Calu3 (cell line): ENCODE measurements at regions not wholly inside any gene's neighbourhood (a gene's known extent, or its start where the extent isn't known, plus 50 kb on each side); places are given as distances from the start of the nearest gene placed in this dataset.

Experiments used
- BruUV-seq: library from RNA; stranded (reverse); fragments of 400-500 nt; replicated peaks from 2 replicates; lab custom pipeline; 2021; lab: Mats Ljungman, UMichigan
- CTCF ChIA-PET: fragments of 300-600 bp; sonication (Branson Sonifier 250); formaldehyde crosslinking; loops from one replicate; lab custom pipeline; 2022; ENCODE audit warnings: antibody characterized with exemption; lab: Charles Lee
- DNase-seq: peaks from one replicate; pipeline ENCODE4 v3.0.0; 2022
- H3K27ac Mint-ChIP-seq: one replicate; pipeline ENCODE4 v1.8.0; 2022; ENCODE audit warnings: mixed read lengths; ENCODE audit not compliant: unreplicated experiment
- H3K27me3 Mint-ChIP-seq: one replicate; pipeline ENCODE4 v1.8.0; 2022; ENCODE audit warnings: mixed read lengths; ENCODE audit not compliant: unreplicated experiment
- H3K36me3 Mint-ChIP-seq: one replicate; pipeline ENCODE4 v1.8.0; 2022; ENCODE audit warnings: mild to moderate bottlenecking, moderate library complexity, mixed read lengths; ENCODE audit not compliant: insufficient read depth, unreplicated experiment
- H3K4me1 Mint-ChIP-seq: one replicate; pipeline ENCODE4 v1.8.0; 2022; ENCODE audit warnings: mild to moderate bottlenecking, low read depth, mixed read lengths; ENCODE audit not compliant: unreplicated experiment
- H3K4me3 Mint-ChIP-seq: one replicate; pipeline ENCODE4 v1.8.0; 2022; ENCODE audit warnings: mild to moderate bottlenecking, low read depth, moderate library complexity, mixed read lengths; ENCODE audit not compliant: unreplicated experiment
- H3K9me3 Mint-ChIP-seq: one replicate; pipeline ENCODE4 v1.8.0; 2022; ENCODE audit warnings: low read depth, mixed read lengths; ENCODE audit not compliant: unreplicated experiment
- CTCF ChIP-seq: fragments of 200-600 bp; IDR thresholded peaks from one replicate; pipeline ENCODE4 v1.8.0; 2022; ENCODE audit warnings: antibody characterized with exemption; ENCODE audit not compliant: unreplicated experiment
- intact Hi-C: fragments of 100-400 bp; cut with micrococcal nuclease; formaldehyde crosslinking; loops from one replicate; pipeline ENCODE4 v1.10.0; 2022; ENCODE audit not compliant: unreplicated experiment

GRCh38 chr4:100811046-100811445, 293.2 kb upstream of the EMCN start:
- H3K4me1 Mint-ChIP-seq, result no peaks in the 10 kb centered on the region
- intact Hi-C loops, result no loop called here
- no peak for DNase-seq
- H3K27ac Mint-ChIP-seq, result no peak overlapping the region
- H3K36me3 Mint-ChIP-seq, result no peaks in the 10 kb centered on the region
- no peaks in the 10 kb centered on the region for H3K9me3 Mint-ChIP-seq
- TF ChIP-seq CTCF, result no peak
- no peaks in the 10 kb centered on the region for H3K27me3 Mint-ChIP-seq
- BruUV-seq, result no TSS peak
- H3K4me3 Mint-ChIP-seq, result no peak overlapping the region
- CTCF ChIA-PET, result no interaction called here

DNA sequence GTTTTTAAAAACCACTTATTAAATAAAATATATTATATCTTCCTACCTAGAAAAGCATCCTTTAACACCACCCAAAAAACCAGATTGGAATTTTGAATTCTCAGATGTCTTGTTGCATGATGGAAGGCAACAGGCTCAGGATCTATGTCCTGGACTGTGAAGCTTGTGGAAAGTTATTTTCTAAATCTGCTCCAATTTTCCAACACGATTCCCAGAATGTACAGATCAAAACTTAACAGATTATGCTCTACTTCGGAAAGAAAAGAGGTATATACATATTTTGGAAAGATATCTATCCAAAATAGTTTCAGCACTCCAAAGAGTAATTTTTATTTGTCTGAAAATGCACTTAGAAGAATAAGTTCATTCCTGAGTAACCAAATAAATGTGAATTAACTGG, 291.7 kb upstream of the EMCN start:
- H3K4me3 Mint-ChIP-seq, result no peak overlapping the region
- TF ChIP-seq CTCF, result no peak
- CTCF ChIA-PET, result no interaction called here
- BruUV-seq, result no TSS peak
- no peak for DNase-seq
- H3K36me3 Mint-ChIP-seq, result no peaks in the 10 kb centered on the region
- intact Hi-C loops, result no loop called here
- no peaks in the 10 kb centered on the region for H3K9me3 Mint-ChIP-seq
- H3K4me1 Mint-ChIP-seq, result no peaks in the 10 kb centered on the region
- no peaks in the 10 kb centered on the region for H3K27me3 Mint-ChIP-seq
- H3K27ac Mint-ChIP-seq, result no peak overlapping the region

DNA sequence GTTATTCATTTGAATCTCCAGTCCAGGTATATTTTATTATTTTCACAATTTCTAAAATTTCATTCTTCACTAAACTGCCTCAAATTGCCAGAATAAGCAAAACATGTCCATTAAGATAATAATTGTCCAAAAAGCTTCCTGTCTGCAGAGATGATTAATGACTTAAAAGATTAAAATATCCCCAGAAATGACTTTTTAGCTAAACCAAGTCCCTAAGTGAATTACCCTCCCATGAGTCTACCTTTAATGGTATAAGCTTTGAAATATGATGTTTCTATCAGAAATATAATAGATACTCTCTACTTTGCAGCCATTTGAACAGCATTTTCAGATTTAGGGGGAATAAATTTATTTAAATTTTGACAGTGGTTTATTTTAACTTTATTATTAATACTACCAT, 289.2 kb upstream of the EMCN start:
- no peak overlapping the region for H3K4me3 Mint-ChIP-seq
- BruUV-seq, result no TSS peak
- H3K36me3 Mint-ChIP-seq, result no peaks in the 10 kb centered on the region
- intact Hi-C loops, result no loop called here
- no peaks in the 10 kb centered on the region for H3K4me1 Mint-ChIP-seq
- DNase-seq, result no peak
- TF ChIP-seq CTCF, result no peak
- H3K9me3 Mint-ChIP-seq, result no peaks in the 10 kb centered on the region
- CTCF ChIA-PET, result no interaction called here
- no peak overlapping the region for H3K27ac Mint-ChIP-seq
- no peaks in the 10 kb centered on the region for H3K27me3 Mint-ChIP-seq

DNA sequence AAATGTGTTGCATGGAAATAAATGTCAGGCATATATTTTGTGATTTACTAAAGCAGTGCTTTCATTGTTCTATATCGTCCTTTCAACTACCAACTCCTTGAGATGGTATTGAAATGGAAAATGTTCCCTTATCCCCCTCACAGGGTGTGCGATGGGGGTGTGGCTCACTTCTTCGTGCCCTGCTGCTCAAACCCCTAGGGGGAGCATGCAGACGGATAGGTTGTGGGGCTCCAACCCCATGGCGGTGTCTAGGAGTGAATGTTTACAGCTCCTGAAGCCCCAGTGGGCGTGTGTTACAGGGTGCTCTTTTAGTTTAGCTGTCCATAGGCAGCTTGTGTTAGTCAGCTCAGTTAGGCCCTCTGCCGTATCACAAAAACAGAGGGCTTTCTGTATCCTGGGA, 287.7 kb upstream of the EMCN start:
- Mint-ChIP-seq H3K4me3 (no peak overlapping the region), H3K27me3 (no peaks in the 10 kb centered on the region), H3K36me3 (no peaks in the 10 kb centered on the region), H3K27ac (no peak overlapping the region), H3K4me1 (no peaks in the 10 kb centered on the region), H3K9me3 (no peaks in the 10 kb centered on the region)
- no TSS peak for BruUV-seq
- DNase-seq, result no peak
- intact Hi-C loops, result no loop called here
- CTCF ChIA-PET, result no interaction called here
- TF ChIP-seq CTCF, result no peak
